ENCODE measurements at regions not wholly inside any gene's neighbourhood (a gene's known extent, or its start where the extent isn't known, plus 50 kb on each side); places are given as distances from the start of the nearest gene placed in this dataset.

- Histone ChIP-seq H3K36me3 (ENCODE audit: control insufficient read depth in 2 of 2, insufficient read depth in 1 of 2, low read length in 2 of 2) (no peaks in the 10 kb centered on the region), H3K9me3 (ENCODE audit: control insufficient read depth, insufficient read depth, low read depth, low read length) (no peaks in the 10 kb centered on the region), H3K27ac (ENCODE audit: extremely low read depth, low read depth, low read length) (no peak overlapping the region), H3K4me3 (ENCODE audit: low read depth, low read length) (no peak overlapping the region), H3K4me1 (ENCODE audit: control insufficient read depth, insufficient read depth, low read length) (no peaks in the 10 kb centered on the region)
- TF ChIP-seq, protein P1, sequence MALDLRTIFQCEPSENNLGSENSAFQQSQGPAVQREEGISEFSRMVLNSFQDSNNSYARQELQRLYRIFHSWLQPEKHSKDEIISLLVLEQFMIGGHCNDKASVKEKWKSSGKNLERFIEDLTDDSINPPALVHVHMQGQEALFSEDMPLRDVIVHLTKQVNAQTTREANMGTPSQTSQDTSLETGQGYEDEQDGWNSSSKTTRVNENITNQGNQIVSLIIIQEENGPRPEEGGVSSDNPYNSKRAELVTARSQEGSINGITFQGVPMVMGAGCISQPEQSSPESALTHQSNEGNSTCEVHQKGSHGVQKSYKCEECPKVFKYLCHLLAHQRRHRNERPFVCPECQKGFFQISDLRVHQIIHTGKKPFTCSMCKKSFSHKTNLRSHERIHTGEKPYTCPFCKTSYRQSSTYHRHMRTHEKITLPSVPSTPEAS (tag by site-specific recombination; IDR thresholded peaks at IDR 0.05) = no peak
- TF ChIP-seq ZNF274 (IDR thresholded peaks at IDR 0.05; ENCODE audit: low read length) (no peak), ZNF274 (tag by site-specific recombination; IDR thresholded peaks at IDR 0.05; ENCODE audit: borderline replicate concordance) (no peak), ZFP69B (tag by site-specific recombination; IDR thresholded peaks at IDR 0.05) (no peak), SP7 (tag by site-specific recombination; IDR thresholded peaks at IDR 0.05) (no peak), ZNF645 (tag by site-specific recombination; IDR thresholded peaks at IDR 0.05) (no peak), ZNF10 (tag by site-specific recombination; IDR thresholded peaks at IDR 0.05) (no peak), ZXDB (tag by site-specific recombination; IDR thresholded peaks at IDR 0.05) (no peak), ZNF174 (tag by site-specific recombination; IDR thresholded peaks at IDR 0.05) (no peak), ZNF132 (tag by site-specific recombination; IDR thresholded peaks at IDR 0.05; ENCODE audit: borderline replicate concordance) (no peak), GFI1B (tag by site-specific recombination; IDR thresholded peaks at IDR 0.05) (no peak), ZNF184 (tag by site-specific recombination; IDR thresholded peaks at IDR 0.05) (no peak), ZNF426 (tag by site-specific recombination; IDR thresholded peaks at IDR 0.05) (no peak), ZNF600 (tag by site-specific recombination; IDR thresholded peaks at IDR 0.05) (no peak)
- TF ChIP-seq, protein P2, sequence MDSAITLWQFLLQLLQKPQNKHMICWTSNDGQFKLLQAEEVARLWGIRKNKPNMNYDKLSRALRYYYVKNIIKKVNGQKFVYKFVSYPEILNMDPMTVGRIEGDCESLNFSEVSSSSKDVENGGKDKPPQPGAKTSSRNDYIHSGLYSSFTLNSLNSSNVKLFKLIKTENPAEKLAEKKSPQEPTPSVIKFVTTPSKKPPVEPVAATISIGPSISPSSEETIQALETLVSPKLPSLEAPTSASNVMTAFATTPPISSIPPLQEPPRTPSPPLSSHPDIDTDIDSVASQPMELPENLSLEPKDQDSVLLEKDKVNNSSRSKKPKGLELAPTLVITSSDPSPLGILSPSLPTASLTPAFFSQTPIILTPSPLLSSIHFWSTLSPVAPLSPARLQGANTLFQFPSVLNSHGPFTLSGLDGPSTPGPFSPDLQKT (IDR thresholded peaks at IDR 0.05; ENCODE audit: borderline replicate concordance, low read depth, low read length) = no peak
- TF ChIP-seq, protein P3, sequence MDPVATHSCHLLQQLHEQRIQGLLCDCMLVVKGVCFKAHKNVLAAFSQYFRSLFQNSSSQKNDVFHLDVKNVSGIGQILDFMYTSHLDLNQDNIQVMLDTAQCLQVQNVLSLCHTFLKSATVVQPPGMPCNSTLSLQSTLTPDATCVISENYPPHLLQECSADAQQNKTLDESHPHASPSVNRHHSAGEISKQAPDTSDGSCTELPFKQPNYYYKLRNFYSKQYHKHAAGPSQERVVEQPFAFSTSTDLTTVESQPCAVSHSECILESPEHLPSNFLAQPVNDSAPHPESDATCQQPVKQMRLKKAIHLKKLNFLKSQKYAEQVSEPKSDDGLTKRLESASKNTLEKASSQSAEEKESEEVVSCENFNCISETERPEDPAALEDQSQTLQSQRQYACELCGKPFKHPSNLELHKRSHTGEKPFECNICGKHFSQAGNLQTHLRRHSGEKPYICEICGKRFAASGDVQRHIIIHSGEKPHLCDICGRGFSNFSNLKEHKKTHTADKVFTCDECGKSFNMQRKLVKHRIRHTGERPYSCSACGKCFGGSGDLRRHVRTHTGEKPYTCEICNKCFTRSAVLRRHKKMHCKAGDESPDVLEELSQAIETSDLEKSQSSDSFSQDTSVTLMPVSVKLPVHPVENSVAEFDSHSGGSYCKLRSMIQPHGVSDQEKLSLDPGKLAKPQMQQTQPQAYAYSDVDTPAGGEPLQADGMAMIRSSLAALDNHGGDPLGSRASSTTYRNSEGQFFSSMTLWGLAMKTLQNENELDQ (tag by site-specific recombination; IDR thresholded peaks at IDR 0.05; ENCODE audit: low read depth) = no peak
- POLR2A ChIA-PET = no interaction called here
- CTCF ChIA-PET = interaction anchor here (2.7 kb wide), 1 partner anchor 43 kb away, joined by 10 read pairs; no protein-coding TSS in a partner anchor
Measured at GRCh38 chr17:13074026-13074425, 56.2 kb upstream of the ELAC2 start.

- no peaks in the 10 kb centered on the region for H3K36me3 ChIP-seq (ENCODE audit: control insufficient read depth in 2 of 2, insufficient read depth in 1 of 2, low read length in 2 of 2)
- CTCF ChIA-PET = interaction anchor here (0.7 to 2.7 kb wide), 3 partner anchors 42 to 49 kb away, joined by 3 to 10 read pairs (median 5); no protein-coding TSS in a partner anchor
- H3K9me3 ChIP-seq (ENCODE audit: control insufficient read depth, insufficient read depth, low read depth, low read length) = no peaks in the 10 kb centered on the region
- H3K4me3 ChIP-seq (ENCODE audit: low read depth, low read length) = no peak overlapping the region
- no peaks in the 10 kb centered on the region for H3K4me1 ChIP-seq (ENCODE audit: control insufficient read depth, insufficient read depth, low read length)
- no peak overlapping the region for H3K27ac ChIP-seq (ENCODE audit: extremely low read depth, low read depth, low read length)
- POLR2A ChIA-PET = interaction anchor here (0.6 kb wide), 1 partner anchor 11 kb away, joined by 11 read pairs; no protein-coding TSS in a partner anchor
- TF ChIP-seq ZFP41 (tag by site-specific recombination; IDR thresholded peaks at IDR 0.05; ENCODE audit: borderline replicate concordance) (no peak), ZBTB1 (tag by site-specific recombination; IDR thresholded peaks at IDR 0.05) (no peak), ZNF548 (tag by site-specific recombination; IDR thresholded peaks at IDR 0.05) (no peak), SCRT1 (tag by site-specific recombination; IDR thresholded peaks at IDR 0.05; ENCODE audit: borderline replicate concordance) (no peak), SETDB1 (IDR thresholded peaks at IDR 0.05; ENCODE audit: insufficient read length, low read length) (no peak), ZNF16 (tag by site-specific recombination; IDR thresholded peaks at IDR 0.05; ENCODE audit: low read depth) (no peak), ZNF211 (tag by site-specific recombination; IDR thresholded peaks at IDR 0.05; ENCODE audit: low read depth) (no peak), ZFP3 (tag by site-specific recombination; IDR thresholded peaks at IDR 0.05; ENCODE audit: low read depth) (no peak), ZSCAN16 (tag by site-specific recombination; IDR thresholded peaks at IDR 0.05) (no peak), WT1 (tag by site-specific recombination; IDR thresholded peaks at IDR 0.05) (no peak)
- TF ChIP-seq, protein P4, sequence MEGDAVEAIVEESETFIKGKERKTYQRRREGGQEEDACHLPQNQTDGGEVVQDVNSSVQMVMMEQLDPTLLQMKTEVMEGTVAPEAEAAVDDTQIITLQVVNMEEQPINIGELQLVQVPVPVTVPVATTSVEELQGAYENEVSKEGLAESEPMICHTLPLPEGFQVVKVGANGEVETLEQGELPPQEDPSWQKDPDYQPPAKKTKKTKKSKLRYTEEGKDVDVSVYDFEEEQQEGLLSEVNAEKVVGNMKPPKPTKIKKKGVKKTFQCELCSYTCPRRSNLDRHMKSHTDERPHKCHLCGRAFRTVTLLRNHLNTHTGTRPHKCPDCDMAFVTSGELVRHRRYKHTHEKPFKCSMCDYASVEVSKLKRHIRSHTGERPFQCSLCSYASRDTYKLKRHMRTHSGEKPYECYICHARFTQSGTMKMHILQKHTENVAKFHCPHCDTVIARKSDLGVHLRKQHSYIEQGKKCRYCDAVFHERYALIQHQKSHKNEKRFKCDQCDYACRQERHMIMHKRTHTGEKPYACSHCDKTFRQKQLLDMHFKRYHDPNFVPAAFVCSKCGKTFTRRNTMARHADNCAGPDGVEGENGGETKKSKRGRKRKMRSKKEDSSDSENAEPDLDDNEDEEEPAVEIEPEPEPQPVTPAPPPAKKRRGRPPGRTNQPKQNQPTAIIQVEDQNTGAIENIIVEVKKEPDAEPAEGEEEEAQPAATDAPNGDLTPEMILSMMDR (tag by site-specific recombination; IDR thresholded peaks at IDR 0.05) = no peak
- TF ChIP-seq, protein P5, sequence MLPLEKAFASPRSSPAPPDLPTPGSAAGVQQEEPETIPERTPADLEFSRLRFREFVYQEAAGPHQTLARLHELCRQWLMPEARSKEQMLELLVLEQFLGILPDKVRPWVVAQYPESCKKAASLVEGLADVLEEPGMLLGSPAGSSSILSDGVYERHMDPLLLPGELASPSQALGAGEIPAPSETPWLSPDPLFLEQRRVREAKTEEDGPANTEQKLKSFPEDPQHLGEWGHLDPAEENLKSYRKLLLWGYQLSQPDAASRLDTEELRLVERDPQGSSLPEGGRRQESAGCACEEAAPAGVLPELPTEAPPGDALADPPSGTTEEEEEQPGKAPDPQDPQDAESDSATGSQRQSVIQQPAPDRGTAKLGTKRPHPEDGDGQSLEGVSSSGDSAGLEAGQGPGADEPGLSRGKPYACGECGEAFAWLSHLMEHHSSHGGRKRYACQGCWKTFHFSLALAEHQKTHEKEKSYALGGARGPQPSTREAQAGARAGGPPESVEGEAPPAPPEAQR (tag by site-specific recombination; IDR thresholded peaks at IDR 0.05) = no peak
Measured at GRCh38 chr17:13073018-13073417, 55.2 kb upstream of the ELAC2 start.
